ENCODE measurements at regions not wholly inside any gene's neighbourhood (a gene's known extent, or its start where the extent isn't known, plus 50 kb on each side); places are given as distances from the start of the nearest gene placed in this dataset.

DNA sequence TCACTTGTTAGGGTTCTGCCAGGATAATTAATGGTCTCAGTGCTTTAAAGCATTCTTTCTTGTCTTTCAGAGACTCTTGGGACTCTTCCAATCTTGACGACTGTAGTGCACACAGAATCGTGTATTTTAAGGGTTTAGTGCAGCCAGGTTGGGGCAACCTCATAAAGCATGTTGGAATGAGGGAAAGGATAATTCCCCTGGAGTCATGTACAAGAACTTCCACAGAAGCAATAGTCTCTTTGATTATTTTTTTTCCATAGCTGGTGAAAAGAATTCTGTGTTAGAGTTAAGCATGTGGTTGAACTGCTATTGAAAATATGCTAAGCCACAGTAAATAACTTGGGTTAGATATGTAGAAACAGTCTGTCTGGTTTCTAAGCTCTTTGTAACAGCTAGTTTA lies 246.8 kb upstream of the DAAM1 start:
- no peak overlapping the region for H3K4me3 ChIP-seq (ENCODE audit: insufficient read depth, low read depth, low read length)
- no peaks in the 10 kb centered on the region for H3K36me3 ChIP-seq (replicated peaks; ENCODE audit: control insufficient read depth, insufficient read depth, low read length)
- no peak for DNase-seq
- H3K27me3 ChIP-seq (ENCODE audit: control insufficient read depth, insufficient read depth, low read length), result no peaks in the 10 kb centered on the region

DNA sequence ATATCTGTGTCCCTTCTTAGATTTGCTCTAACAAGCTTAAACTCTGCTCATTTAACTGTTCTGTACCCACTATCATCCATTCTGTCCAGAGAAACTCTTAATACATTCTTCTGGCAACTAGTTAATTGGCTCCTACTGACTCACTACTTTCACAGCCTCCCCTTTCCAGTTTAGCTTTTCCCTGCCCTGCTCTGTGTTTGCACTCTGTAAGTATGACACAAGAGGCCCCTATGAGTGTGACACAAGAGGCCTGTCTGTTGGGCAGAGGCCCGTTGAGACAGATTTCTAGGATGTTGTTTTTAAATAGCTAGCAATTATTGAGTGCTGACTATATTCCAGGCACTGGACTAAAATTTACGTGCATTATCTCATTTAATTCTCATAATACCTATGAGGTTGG lies 246.0 kb upstream of the DAAM1 start:
- no peak overlapping the region for H3K4me3 ChIP-seq (ENCODE audit: insufficient read depth, low read depth, low read length)
- no peak for DNase-seq
- H3K27me3 ChIP-seq (ENCODE audit: control insufficient read depth, insufficient read depth, low read length), result no peaks in the 10 kb centered on the region
- H3K36me3 ChIP-seq (replicated peaks; ENCODE audit: control insufficient read depth, insufficient read depth, low read length), result no peaks in the 10 kb centered on the region

DNA sequence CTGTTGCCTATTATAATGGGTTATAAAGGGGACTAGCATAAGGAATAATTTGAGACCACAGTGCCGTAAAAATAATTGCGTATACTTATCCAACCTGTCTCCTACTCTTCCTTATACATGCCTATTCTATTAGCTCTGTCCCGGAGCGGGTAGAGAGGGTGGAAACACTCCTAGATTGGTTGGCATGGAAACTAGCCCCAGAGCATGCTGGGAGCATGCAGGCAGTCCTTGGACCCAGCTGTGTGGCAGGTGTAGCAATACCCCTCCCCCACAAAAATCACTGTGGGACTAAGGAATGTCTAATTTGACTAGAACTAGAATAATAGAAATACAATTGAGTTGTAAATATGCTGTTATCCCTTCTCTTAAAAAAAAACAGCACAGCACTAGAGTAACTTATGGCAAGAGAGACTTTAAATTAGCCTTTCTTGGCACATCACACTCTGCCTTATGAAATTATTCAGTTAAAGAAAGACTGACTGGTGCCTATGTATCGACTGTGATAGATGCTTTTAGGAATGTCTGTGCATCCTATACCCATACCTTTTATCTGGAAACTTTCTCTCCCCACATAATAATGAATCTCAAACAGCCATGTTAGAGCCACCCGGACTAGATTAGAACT lies 244.0 kb upstream of the DAAM1 start:
- H3K36me3 ChIP-seq (replicated peaks; ENCODE audit: control insufficient read depth, insufficient read depth, low read length), result no peaks in the 10 kb centered on the region
- no peaks in the 10 kb centered on the region for H3K27me3 ChIP-seq (ENCODE audit: control insufficient read depth, insufficient read depth, low read length)
- H3K4me3 ChIP-seq (ENCODE audit: insufficient read depth, low read depth, low read length), result no peak overlapping the region
- DNase-seq, result peak; percentile 7

DNA sequence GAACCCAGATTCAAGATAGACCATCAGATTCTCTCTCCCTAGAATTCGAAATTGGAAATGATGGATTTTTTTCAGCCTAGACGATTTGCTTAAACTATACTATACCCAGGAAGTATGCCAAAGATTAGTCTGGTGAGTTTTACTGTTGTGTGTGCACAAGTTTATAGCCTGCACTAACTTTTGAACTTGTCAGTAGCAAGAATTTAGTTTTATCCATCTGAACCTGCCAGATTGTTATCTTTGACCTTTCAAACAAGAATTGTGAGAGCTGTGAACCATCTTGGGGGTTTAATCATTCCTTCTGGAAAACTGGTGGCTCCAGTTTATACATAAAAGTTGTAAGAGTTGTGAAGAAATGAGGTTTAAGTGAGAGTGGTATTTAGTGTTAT lies 243.5 kb upstream of the DAAM1 start:
- Histone ChIP-seq H3K27me3 (ENCODE audit: control insufficient read depth, insufficient read depth, low read length) (no peaks in the 10 kb centered on the region), H3K4me3 (ENCODE audit: insufficient read depth, low read depth, low read length) (no peak overlapping the region), H3K36me3 (replicated peaks; ENCODE audit: control insufficient read depth, insufficient read depth, low read length) (no peaks in the 10 kb centered on the region)
- no peak for DNase-seq

DNA sequence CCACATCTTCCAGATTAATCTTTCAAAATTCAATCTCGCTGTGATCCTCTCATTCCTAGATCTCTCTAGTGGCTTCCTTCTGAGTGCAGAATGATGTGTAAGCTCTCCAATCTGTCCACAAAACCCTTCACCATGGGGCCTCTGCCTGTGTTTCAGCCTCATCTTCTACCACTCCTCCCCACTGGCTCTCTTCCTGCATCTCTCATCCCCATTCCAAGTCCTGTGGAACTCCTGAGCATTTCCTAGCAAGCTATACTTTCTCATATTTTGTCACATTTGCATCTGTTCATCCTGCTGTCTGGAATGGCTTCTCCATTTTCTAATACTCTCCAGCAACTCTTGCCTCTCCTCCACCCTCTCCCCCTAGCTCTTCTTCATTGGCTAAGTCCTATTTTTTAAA lies 242.0 kb upstream of the DAAM1 start:
- Histone ChIP-seq H3K4me3 (ENCODE audit: insufficient read depth, low read depth, low read length) (no peak overlapping the region), H3K36me3 (replicated peaks; ENCODE audit: control insufficient read depth, insufficient read depth, low read length) (no peaks in the 10 kb centered on the region), H3K27me3 (ENCODE audit: control insufficient read depth, insufficient read depth, low read length) (no peaks in the 10 kb centered on the region)
- DNase-seq, result no peak

DNA sequence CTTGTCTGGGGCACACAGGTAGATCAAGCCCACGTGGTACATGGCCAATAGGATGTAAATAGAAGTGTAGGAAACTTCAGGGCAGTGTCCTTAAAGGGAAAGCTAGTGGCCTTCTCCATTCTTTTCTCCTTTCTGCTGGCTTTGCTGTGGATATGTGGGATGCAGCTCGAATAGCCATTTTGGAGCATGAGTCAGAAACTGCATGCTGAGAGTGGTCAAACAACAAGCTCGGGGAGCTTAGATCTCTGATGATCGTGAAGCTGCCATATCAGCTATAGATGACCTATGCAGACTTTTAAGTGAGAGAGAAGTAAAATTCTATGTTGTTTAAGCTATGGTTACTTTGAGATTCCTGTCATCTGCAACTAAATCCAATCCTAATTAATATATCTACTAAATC lies 241.3 kb upstream of the DAAM1 start:
- H3K27me3 ChIP-seq (ENCODE audit: control insufficient read depth, insufficient read depth, low read length), result no peaks in the 10 kb centered on the region
- no peak for DNase-seq
- no peak overlapping the region for H3K4me3 ChIP-seq (ENCODE audit: insufficient read depth, low read depth, low read length)
- H3K36me3 ChIP-seq (replicated peaks; ENCODE audit: control insufficient read depth, insufficient read depth, low read length), result no peaks in the 10 kb centered on the region

DNA sequence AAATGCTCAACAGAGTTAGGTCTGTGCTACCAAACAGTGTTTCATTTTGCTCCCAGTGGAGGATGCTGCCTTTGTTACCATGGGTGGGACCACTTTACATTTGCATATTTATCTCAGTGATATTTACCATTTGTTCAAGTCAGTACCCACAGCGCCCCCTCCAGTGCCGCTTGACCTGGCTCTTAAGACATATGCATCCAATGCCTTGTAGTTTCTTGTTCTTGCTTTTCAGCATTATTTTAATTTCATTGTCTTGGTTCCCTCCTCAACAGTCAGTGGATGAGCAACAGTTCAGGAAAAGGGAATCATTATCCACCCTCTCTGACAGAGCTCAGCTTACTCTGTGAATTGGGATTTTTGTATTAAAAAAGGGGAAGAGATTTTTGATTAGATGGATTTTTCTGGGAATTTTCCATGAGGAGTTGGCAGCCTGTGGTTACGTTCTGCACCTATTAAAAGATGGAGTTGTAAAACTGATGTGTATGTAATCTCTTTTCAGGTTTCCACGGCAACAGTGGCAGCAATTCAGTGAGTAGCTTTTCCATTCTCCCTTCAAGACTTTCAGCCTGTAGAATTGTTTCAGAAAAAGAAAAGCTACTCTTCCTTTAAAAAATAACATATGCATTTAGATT lies 240.5 kb upstream of the DAAM1 start:
- DNase-seq, result no peak
- no peaks in the 10 kb centered on the region for H3K27me3 ChIP-seq (ENCODE audit: control insufficient read depth, insufficient read depth, low read length)
- H3K36me3 ChIP-seq (replicated peaks; ENCODE audit: control insufficient read depth, insufficient read depth, low read length), result no peaks in the 10 kb centered on the region
- H3K4me3 ChIP-seq (ENCODE audit: insufficient read depth, low read depth, low read length), result no peak overlapping the region

DNA sequence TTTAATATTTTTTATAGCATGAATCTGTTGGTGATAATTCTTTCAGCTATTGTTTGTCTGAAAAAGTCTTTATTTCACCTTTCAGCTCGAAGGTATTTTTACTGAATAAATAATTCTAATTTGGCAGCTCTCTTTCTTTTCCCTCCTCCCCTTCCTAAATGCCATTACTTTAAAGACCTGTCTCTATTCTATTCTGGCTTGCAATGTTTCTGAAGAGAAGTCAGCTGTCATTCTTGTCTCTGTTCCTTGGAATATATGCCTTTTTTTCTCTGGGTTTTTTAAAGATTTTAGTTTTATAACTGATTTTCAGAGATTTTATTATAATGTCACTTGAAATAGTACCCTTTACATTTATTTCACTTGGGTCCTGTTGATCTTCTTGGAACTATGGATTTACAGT lies 237.9 kb upstream of the DAAM1 start:
- no peak overlapping the region for H3K4me3 ChIP-seq (ENCODE audit: insufficient read depth, low read depth, low read length)
- H3K27me3 ChIP-seq (ENCODE audit: control insufficient read depth, insufficient read depth, low read length), result no peaks in the 10 kb centered on the region
- no peak for DNase-seq
- H3K36me3 ChIP-seq (replicated peaks; ENCODE audit: control insufficient read depth, insufficient read depth, low read length), result no peaks in the 10 kb centered on the region

DNA sequence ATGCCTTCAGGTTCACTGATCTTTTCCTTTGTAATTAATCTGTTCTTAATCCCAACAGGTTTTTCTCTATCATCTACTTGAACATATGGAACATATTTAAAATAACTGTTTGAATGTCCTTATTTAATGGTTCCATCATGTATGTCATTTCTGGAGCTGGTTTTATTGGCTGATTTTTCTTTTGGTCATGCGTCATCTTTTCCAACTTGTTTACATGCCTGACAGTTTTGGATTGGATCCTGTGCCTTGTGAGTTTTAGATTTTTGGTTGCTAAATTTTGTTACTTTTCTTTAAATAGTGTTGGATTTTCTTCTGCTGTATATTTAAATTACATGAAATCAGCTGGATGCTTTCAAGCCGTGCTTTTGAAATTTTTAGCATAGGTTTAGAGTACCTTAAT lies 237.3 kb upstream of the DAAM1 start:
- no peaks in the 10 kb centered on the region for H3K27me3 ChIP-seq (ENCODE audit: control insufficient read depth, insufficient read depth, low read length)

DNA sequence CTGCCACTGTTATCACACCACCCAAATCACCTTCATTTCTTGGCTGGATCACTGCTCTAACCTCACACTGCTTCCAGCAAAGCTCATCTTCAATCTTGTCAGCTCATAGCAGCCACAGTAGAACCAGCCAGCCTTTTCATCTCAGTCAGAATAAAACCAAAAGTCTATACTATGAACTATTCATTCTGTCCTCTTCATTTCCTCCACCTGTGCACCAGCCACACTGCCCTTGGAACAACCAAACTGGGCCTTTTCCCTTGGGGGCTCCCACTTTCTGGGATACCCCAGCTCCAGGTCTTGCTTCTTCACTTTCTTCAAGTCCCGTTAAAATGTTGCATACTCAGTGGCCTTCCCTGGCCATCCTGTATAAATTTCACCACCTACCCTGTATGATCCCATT lies 234.4 kb upstream of the DAAM1 start:
- DNase-seq, result no peak

More for the DNA sequence above, 237.3 kb upstream of the DAAM1 start:
- no peak overlapping the region for H3K4me3 ChIP-seq (ENCODE audit: insufficient read depth, low read depth, low read length)
- no peak for DNase-seq
- no peaks in the 10 kb centered on the region for H3K36me3 ChIP-seq (replicated peaks; ENCODE audit: control insufficient read depth, insufficient read depth, low read length)

DNA sequence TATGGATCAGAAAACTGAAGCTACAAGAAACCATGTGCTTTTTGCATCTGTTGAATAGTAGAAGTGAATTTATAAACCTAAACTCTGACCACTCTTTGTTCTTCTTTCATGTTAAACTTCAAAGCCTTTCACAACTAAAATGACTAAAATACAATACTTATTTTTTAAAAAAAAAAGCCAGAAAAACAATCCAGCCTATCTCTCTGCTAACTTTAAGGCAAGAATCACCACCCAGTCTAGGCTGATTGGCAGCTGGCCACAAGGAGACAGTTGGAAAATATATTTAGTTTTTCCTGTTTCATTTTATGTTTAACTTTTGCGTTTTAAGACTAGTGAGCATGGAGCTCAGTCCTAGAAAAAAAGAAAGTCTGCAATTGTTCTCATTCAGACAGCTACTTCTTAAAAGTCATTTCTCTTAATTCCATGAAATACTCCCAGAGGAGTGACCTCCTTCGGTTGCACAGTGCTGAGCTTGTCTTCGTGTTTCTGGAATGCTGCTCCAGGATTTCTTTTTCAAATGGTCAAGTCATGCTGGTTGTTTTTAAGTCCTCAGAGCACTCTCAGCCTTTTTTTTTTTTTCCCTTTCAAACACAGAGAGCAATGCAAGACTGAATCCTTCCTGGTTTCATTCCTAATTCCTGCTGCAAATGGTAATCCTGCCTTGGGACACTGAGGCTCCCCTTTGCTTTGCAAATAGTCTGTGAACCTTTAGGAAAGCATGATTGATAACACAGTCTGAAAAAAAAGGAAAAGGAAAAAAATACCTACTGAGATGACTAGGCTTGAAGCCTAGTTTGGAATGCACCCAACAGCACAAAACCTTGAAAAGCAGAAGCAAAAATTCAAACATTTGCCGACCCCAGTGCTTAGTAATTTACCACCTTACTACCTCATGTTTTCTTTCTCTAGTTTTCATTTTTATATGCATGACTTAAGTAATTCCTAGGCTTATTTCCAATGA lies 233.3 kb upstream of the DAAM1 start:
- Histone ChIP-seq H3K36me3 (replicated peaks; ENCODE audit: control insufficient read depth, insufficient read depth, low read length) (no peaks in the 10 kb centered on the region), H3K27me3 (ENCODE audit: control insufficient read depth, insufficient read depth, low read length) (no peaks in the 10 kb centered on the region), H3K4me3 (ENCODE audit: insufficient read depth, low read depth, low read length) (no peak overlapping the region)
- DNase-seq, result no peak

More for the DNA sequence above, 234.4 kb upstream of the DAAM1 start:
- no peak overlapping the region for H3K4me3 ChIP-seq (ENCODE audit: insufficient read depth, low read depth, low read length)
- H3K36me3 ChIP-seq (replicated peaks; ENCODE audit: control insufficient read depth, insufficient read depth, low read length), result no peaks in the 10 kb centered on the region
- no peaks in the 10 kb centered on the region for H3K27me3 ChIP-seq (ENCODE audit: control insufficient read depth, insufficient read depth, low read length)

DNA sequence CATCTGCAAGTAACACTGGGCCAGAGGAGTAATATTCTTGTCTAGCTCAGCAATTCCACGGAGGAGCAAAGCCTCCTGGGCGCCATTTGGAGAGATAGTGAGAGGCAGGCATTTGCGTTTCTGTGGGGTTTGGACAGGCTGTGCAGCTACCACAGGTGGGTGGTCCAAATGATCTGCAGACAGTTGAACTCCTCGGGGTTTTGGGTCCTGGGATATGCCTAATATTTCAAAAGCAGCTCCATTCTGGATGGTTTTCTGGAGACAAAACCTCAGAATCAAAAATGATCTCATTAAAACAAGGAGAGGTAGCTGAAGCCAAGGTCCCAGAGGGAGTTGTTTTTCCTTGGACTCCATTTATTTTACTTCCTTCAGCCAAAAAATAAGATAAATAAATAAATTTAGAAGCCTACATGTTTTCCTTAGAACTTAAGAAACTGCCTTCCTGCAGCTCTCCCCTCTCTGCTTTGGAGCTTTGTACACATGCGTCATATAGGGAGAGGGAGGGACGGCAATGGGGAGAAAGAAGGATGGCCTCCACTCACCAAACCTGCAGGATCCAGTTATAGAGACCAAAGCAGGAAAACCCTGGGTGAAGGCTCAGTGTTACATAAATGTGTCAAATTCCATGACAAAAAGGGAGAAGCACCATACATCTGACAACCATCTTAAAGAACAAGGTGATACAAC lies 227.3 kb upstream of the DAAM1 start:
- Histone ChIP-seq H3K4me3 (ENCODE audit: insufficient read depth, low read depth, low read length) (no peak overlapping the region), H3K27me3 (ENCODE audit: control insufficient read depth, insufficient read depth, low read length) (no peaks in the 10 kb centered on the region), H3K36me3 (replicated peaks; ENCODE audit: control insufficient read depth, insufficient read depth, low read length) (no peaks in the 10 kb centered on the region)
- DNase-seq, result no peak

DNA sequence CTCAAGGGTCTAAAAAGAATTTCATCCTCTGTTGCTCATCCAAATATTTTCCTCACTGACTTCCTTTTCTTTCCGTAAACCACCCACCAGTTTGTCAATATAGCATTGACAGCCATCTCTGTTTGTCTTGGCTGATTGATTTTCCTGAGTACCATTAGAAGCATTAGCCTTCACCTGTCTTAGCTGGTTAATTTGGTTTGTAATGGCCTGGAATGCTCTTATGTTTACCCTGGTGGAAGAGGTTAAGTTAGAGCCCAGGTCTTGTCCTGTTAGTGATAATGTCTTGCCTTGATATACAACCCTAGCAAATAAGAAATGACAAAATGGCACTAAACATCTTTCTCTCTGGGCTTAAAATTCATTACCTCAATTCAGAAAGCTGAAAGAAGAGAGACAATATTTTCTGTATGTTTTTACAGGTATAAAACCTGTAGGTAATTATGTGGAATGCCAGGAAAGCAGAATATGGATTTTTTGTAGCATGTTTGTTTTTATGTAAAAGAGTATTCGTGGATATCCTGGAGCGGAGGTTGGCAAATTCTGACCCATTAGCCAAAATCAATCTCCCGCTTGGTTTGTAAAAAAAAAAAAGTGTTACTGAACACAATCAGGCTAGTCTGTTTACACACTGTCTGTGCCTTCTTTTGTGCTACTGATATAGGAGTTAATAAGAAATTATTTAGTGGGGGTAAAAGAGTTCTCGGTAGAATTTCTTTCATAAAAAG lies 224.4 kb upstream of the DAAM1 start:
- no peaks in the 10 kb centered on the region for H3K36me3 ChIP-seq (replicated peaks; ENCODE audit: control insufficient read depth, insufficient read depth, low read length)
- no peaks in the 10 kb centered on the region for H3K27me3 ChIP-seq (ENCODE audit: control insufficient read depth, insufficient read depth, low read length)
- no peak overlapping the region for H3K4me3 ChIP-seq (ENCODE audit: insufficient read depth, low read depth, low read length)
- no peak for DNase-seq

DNA sequence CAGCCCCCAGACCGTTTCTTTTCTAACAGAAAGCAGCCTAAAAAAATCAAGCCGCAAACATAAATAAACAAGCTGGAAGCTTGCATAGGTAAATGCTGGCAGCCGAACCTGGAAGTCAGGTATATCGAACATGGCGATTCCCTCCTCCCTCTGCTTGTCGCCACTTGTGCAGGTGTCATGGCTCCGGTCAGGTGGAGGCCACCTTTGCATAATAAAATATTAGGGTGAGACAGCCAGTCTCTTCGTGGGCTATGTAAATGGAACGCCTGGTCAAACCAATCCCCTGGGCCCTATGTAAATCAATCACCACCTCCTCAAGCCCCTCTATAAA lies 223.9 kb upstream of the DAAM1 start:
- DNase-seq, result no peak
- Histone ChIP-seq H3K4me3 (ENCODE audit: insufficient read depth, low read depth, low read length) (no peak overlapping the region), H3K36me3 (replicated peaks; ENCODE audit: control insufficient read depth, insufficient read depth, low read length) (no peaks in the 10 kb centered on the region), H3K27me3 (ENCODE audit: control insufficient read depth, insufficient read depth, low read length) (no peaks in the 10 kb centered on the region)

Data from H7 (cell line).